Hepatocyte (in vitro differentiated cells): ENCODE measurements at regions not wholly inside any gene's neighbourhood (a gene's known extent, or its start where the extent isn't known, plus 50 kb on each side); places are given as distances from the start of the nearest gene placed in this dataset.

Source experiments
- CTCF ChIP-seq: fragments of 200-600 bp; sonication (generic); IDR thresholded peaks from 2 replicates; pipeline ENCODE4 v1.5.1; 2016; ENCODE audit warnings: antibody characterized with exemption, mild to moderate bottlenecking; ENCODE audit not compliant: poor library complexity
- EZH2 ChIP-seq: fragments of 200-600 bp; sonication (generic); IDR thresholded peaks from 2 replicates; pipeline ENCODE4 v1.6.1; 2016; ENCODE audit warnings: antibody characterized with exemption, mild to moderate bottlenecking, borderline replicate concordance
- EZH2phosphoT487 ChIP-seq: fragments of 200-600 bp; sonication (generic); IDR thresholded peaks from one replicate; pipeline ENCODE4 v1.6.1; 2018; ENCODE audit warnings: antibody characterized with exemption, mild to moderate bottlenecking, low read depth, moderate library complexity; ENCODE audit not compliant: unreplicated experiment, severe bottlenecking

GRCh38 chrX:13188731-13189309 is 131.0 kb downstream of the ATXN3L start:
- TF ChIP-seq CTCF (no peak), EZH2 (no peak), EZH2phosphoT487 (no peak)
